HG03095 (cell line): ENCODE measurements at regions not wholly inside any gene's neighbourhood (a gene's known extent, or its start where the extent isn't known, plus 50 kb on each side); places are given as distances from the start of the nearest gene placed in this dataset.
"Not testable (repeated sequence)": the region's sequence is repeated elsewhere in the genome, so short reads cannot be mapped to it uniquely, and the experiment has no call there.

Experiments
- ATAC-seq: cut with Tn5 transposase; IDR thresholded peaks from one replicate; pipeline ENCODE4 v1.9.1; 2021; ENCODE audit warnings: moderate library complexity; ENCODE audit not compliant: unreplicated experiment

DNA sequence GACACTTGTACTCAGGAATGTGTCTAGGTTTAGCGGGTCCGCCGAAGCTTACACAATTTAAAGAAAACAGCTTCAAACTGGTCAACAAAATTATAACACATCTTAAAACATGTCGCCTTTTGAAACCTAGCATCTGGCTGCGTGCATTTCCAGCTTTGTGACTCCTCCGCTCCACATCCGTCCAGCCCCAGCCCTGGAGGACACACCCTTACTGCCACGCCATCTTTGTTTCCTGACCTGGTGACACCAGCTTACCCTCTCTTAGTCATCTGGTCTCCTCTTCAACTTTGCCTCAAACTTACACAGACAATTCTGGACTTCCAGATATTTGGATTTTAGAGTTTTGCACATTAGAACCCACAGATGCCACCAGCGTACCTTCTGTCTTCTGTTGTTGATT is 198.7 kb upstream of the VSTM2A start:
- ATAC-seq: no peak

DNA sequence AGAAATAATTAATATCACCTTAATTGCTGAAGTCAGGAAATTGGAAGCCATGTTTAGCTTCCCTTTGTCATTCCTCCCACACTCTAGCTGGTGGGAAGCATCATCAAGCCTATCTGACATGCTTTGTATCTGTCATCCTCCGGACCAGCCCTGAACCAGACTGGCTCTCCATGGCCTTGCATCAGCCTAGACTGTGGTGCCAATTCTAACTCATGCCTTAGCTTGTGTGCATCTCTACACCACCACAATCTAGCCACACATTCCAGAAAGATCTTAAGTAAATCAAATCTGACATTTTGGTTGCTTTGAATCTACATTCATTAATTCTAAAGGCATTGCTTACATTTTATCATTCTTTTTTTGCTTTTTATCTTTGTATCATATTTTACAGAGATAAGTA is 196.4 kb upstream of the VSTM2A start:
- ATAC-seq: no peak

DNA sequence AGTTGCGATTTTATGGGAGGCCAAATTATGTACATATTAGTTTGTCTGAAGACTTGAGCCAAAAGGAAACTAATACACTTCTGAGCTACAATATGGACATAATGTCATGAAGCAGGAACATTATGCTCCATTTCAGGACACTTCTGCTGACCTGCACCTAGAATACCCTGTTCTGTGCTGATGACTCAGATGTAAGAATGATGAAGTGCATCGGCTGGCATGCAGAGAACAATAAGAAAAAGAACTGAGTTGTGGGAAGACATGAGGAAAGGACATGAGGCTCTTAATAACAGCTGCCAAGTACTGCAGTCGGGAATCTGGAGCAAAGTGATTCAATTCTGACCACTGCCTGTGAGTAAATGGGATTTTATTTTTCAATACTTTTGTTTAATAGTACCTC is 192.9 kb upstream of the VSTM2A start:
- no peak for ATAC-seq

DNA sequence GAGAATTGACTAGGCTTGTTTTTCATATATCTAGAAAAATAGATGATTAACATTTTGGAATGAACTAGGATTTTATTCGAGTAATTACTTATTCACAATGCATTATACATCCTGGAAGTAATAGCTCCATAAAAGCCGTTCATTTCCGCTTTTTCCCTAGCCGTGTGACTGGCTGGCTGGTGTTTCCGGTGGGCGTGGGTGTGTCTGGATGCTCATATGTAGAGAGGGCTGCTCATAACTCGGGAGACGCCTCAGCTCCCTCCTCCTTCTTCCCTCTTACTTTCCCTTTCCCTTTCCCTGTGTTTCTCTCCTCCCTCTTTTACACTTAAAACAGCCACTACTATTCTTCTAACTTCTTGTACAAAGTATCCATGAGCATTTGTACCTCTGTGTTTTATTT is 187.7 kb upstream of the VSTM2A start:
- ATAC-seq: no peak

DNA sequence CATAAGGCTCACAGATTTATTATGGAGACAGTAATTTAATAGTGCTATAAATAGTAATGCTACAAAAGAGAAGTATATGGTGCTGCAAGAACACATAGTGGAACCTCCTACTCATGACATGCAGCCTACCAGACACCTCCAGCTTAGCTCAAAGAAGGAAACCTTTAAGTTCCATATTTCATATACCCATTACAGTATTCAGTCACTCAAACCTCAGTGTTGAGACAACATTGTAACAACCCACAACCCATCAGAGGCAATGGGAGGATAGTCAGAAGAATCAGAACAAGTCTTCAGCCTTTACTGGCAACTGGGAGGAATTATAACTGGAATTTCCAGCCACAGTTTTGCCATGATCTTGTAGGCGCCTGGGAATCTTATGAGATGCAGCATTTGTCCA is 186.3 kb upstream of the VSTM2A start:
- no peak for ATAC-seq

DNA sequence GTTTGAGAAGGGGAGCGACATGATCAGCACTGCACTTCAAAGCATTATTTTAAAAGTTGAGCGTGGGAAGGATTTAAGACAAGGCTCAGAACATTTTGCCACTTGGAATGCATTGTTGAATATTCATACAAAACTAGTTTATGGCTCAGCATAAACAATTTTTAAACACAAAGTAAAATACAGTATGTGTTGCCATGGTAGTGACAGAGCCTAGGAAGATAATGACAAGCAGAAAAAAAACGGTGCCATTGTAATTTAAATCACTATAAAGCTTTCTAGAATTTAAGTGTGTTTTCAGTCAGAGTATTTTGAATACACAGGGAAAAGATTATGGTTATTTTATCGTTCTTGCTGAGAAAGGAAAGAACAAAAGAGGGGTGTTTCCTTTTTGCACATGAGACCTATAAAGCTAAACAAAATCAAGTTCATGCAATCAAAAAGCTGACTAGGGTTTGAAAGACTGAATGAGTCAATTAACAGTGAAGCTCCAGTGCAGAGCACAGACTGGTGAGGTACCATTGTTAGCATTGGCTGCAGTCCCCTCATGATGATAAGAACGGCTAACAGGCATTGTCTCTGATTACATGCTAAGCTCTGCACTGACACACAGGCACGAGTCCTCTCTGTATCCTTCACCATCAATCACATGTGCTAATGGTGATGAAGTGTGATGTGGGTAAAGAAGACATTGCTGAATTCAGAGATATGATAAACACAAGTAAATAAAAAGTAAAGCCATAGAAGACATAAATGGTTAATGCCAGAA is 181.9 kb upstream of the VSTM2A start:
- ATAC-seq: no peak

DNA sequence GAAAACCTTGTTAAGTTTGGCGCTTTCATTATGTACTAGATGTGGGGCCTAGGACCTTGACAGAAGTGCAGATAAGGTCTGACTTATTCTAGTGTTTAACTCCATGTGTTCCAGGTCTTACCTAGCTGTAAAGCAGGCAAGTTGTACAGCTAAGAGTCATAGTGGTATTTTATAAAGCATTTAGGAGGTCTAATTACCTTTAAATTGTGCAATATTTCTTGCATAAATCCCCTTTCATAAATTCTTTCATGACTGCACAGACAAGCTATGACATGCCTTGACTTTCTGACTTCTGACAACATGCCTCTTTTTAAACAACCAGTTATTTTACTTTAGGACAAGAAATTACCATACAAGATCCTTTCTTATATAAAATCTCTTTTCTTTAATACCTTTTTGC is 151.6 kb upstream of the VSTM2A start:
- ATAC-seq: no peak

DNA sequence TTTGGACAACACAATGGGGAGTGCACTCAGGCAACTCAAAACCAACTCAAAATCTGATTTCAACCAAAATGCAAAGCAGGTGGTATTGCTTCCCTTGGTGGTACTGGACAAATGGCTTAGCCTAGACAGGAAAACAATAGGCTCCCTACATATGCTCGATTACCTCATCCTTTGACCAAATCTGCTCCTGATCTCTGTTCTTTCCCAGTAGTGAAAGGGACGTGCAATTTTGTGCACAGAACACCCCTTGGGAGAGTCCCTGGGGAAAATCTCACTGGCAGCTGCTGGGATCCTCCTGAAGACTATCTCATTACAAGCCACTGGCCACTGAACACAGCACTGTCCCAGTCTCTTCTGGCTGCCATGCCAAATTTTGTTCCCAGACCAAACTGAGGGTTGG is 149.2 kb upstream of the VSTM2A start:
- no peak for ATAC-seq

DNA sequence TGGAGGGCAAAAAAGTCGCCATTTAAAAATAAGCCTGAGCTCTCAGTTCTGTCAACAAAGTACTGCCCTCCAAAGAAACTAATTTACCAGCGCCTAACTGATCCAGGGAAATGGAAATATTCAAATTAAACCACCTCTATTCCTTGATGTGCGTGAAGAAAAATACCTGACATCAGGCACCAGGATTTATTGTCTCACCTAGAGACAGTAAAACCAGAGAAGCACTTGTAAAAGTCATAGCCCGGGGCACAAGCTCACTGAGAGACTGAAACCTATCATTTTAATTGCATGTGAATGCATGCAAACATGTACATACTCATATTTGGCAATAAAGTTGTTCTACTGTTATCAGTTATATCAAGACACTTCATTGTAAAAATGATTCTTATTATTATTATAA is 147.3 kb upstream of the VSTM2A start:
- ATAC-seq: no peak

DNA sequence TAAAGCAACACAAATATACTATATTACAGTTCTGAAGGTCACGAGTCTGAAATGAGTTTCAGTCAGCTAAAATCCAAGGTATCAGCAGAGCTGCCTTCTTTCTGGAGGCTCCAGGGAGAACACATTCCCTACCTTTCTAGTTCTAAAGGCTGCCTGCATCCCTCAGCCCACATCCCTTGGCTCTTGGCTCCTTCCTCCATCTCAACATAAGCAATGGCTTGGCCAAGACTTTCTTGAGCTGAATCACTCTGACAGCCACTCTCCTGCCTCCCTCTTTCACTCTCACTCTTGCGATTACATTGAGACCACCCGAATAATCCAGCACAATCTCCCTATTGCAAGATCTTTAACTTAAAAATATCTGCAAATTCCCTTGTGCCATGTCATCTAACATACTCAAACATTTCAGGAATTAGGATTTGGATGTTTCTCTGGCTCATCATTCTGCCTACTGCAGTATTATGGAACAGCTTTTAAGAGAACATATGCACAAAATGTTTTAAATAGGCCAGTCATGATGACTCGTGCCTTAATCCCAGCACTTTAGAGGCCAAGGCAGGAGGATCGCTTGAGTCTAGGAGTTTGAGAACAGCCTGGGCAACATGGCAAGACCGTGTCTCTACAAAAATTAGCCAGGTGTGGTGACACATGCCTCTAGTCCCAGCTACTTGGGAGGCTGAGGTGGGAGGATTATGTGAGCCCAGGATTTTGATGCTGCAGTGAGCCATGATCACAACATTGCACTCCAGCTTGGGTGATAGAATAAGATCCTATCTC is 144.2 kb upstream of the VSTM2A start:
- ATAC-seq: no peak

DNA sequence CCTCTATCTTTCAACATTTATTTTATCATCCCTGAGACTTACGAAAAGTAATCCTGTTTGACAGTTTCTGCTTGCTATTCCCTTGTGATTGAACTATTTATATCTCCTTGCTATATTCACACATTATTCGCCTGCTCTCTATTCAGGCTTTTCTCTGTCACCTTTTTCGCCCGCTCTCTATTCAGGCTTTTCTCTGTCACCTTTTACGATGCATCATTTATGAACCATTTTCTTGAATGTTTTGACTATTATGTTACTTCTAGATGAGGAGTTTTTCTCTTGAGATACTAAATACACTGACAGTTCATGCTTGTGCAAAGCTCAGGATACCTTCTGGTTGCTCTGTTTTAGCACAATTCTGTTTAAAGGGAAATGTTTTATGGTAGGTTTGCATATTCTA is 143.3 kb upstream of the VSTM2A start:
- no peak for ATAC-seq

DNA sequence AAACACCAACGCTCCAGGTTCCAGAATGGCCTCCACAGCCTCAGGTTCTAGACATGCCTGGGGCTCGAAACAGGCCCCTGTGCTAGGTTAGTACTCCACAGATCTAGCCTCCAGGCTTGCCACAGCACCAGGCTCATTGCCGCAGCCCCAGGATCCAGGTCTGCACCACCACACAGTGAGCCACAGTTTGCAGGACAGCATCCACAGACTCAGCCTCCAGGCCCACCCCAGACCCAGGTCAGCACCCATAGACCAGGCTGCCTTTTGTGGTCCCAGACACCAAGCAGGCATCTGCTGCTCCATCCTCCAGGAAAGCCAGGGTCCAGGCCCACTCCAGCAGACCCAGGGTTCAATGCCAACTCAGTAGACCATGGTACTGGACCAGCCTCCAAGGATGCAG is 132.3 kb upstream of the VSTM2A start:
- no peak for ATAC-seq

DNA sequence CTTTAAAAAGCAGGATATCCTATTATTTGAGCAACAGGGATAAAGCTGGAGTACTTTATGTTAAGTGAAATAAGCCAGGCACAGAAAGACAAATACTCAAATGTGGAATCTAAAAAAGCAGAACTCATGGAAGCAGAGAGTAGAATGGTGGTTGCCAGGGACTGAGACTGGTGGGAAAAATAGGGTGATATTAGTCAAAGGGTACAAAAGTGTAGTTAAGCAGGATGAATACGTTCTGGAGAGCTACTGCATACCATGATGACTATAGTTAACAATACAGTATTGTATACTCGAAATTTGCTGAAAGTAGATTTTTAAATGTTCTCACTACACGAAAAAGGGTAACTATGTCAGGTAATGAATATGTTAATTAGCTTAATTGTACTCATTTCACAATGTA is 125.5 kb upstream of the VSTM2A start:
- ATAC-seq: no peak

DNA sequence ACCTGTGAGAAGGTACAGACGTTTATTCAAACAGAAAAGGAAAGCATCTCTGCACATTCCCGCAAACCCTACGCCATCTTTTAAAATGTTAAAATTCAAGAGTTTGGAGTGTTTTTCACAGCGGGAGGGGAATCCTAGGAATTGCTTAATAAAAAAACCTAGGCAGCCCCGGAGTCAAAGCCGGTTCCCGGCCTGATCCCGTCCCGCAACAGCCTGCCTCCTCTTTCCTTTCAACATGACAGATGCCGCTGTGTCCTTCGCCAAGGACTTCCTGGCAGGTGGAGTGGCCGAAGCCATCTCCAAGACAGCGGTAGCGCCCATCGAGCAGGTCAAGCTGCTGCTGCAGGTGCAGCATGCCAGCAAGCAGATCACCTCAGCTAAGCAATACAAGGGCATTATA is 123.0 kb upstream of the VSTM2A start:
- no peak for ATAC-seq

DNA sequence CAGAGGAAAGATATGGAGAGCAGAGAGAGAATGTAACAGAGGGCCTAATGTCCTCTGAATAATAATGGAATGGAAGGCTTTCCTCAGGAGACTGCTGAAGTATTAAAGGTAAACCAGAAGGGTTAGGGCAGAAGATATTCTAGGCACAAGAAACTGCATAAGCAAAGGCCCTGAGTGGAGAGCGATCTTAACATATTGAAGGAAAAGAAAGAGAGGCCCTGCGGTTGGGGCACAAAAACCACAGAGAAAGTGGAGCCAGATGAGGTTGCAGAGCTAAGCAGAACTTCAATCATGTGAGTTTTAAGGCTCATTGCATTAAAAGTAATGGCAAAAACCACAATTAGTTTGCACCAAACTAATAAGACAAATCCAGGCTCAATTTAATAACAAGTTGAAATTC is 115.8 kb upstream of the VSTM2A start:
- ATAC-seq: no peak

DNA sequence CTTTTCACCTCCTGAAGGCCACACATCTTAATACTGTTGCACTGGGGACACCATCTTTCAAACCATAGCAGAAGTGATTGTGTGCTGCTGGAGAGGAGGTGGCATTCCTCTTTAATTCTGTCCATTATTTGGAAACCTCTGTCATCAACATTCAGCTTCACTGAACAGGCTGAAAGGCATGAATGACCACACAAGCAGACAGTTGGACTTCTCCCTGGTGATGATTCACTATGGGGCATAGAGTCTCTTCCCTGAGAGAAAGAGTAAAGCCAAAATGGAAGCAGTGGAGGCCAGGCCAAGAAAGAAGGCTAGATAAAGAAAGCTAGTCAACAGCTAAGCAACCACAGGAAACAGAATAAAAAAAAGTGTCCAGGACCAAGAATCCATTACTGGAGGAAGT is 113.1 kb upstream of the VSTM2A start:
- ATAC-seq: no peak

DNA sequence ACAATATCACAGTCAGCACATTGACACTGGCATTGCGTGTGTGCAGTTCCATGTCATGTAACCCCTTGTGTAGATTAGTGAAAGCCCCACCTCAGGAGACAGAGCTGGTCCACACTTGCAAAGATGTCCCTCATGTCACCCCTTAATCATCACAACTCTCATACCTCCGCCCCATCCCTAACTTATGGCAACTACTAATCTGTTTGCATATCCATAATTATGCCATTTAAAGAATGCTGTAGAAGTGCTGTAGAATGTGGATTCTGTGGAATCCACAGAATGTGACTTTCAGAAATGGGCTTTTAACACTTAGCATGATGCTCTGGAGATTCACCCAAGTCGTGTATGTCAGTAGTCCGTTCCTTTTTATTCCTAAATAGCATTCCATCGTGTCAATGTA is 102.8 kb upstream of the VSTM2A start:
- ATAC-seq: no peak

DNA sequence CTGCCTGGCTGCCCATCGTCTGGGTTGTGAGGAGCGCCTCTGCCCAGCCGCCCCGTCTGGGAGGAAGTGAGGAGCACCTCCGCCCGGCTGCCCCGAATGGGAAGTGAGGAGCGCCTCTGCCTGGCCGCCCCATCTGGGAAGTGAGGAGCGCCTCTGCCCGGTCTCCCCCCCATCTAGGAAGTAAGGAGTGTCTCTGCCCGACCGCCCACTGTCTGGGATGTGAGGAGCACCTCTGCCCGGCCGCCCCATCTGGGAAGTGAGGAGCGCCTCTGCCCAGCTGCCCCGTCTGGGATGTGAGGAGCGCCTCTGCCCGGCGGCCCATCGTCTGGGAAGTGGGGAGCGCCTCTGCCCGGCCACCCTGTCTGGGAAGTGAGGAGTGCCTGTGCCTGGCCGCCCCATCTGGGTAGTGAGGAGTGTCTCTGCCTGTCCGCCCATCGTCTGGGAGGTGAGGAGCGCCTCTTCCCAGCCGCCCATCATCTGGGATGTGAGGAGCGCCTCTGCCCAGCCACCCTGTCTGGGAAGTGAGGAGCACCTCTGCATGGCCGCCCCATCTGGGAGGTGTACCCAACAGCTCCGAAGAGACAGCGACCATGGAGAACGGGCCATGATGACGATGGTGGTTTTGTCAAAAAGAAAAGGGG is 98.0 kb upstream of the VSTM2A start:
- ATAC-seq: not testable (repeated sequence)

DNA sequence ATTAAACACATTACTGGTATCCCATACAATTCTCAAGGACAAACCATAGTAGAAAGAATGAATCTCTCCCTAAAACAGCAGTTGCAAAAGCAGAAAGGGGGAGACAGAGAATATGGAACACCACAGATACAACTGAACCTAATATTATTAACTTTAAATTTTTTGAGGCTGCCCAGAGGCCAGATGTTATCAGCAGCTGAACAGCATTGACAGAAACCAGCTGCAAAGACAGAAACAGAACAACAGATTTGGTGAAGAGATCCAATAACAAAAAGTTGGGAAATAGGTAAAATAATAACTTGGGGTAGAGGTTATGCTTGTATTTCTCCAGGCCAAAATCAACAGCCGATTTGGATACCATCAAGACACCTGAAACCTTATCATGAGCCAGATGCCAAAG is 89.0 kb upstream of the VSTM2A start:
- not testable (repeated sequence) for ATAC-seq

DNA sequence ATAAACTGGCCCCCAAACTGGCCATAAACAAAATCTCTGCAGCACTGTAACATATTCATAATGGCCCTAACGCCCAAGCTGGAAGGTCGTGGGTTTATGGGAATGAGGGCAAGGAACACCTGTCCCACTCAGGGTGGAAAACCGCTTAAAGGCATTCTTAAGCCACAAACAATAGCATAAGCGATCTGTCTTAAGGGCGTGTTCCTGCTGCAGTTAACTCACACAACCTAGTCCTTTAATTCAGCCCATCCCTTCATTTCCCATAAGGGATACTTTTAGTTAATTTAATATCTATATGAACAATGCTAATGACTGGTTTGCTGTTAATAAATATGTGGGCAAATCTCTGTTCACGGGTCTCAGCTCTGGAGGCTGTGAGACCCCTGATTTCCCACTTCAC is 87.5 kb upstream of the VSTM2A start:
- not testable (repeated sequence) for ATAC-seq

DNA sequence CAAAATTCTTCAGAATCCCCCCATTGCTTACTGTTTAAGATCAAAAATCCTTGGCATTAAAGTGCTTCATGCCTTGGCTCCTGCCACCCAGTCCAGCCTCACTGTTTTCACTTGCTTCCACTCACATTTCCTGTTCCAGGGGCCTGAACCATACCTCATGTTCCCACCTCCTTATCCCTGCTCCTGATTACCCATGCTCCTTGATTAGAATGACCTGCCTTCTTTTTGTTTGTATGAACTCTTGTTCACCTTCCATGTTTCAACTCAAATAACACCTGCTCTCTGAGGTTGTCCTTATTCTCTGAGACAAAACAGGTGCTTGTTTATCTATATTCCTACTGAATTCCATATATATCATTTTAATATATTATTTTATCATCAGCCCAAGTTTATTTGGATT is 77.1 kb upstream of the VSTM2A start:
- ATAC-seq: no peak

DNA sequence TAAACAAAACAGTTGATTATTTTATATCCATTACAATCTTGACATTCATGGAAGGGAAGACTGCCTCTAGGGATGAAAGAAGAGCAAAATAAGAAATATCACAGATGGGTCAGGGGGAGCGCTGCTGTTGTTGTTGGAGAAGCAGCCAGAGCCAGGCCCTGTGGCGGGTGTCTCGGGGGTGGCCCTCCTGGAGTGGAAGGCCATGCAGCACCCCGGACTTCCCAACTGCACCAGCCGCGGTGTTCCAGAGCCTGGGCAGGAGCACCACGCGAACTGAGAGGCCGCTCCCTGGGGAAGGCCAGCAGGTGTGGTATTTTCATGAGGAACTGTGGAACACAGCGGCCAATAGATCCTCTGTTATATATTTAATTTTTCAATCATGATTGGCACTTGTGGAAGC is 72.4 kb upstream of the VSTM2A start:
- no peak for ATAC-seq
